Mononuclear cell (primary cell): ENCODE measurements at regions not wholly inside any gene's neighbourhood (a gene's known extent, or its start where the extent isn't known, plus 50 kb on each side); places are given as distances from the start of the nearest gene placed in this dataset.

Source experiments
- H3K27me3 ChIP-seq: 2 replicates; pipeline ENCODE4 v1.6.0; 2011; ENCODE audit warnings: low read length, control low read depth; ENCODE audit not compliant: insufficient read depth
- H3K4me1 ChIP-seq: 2 replicates; pipeline ENCODE4 v1.5.1; 2011; ENCODE audit warnings: mild to moderate bottlenecking, low read length, control low read depth; ENCODE audit not compliant: insufficient read depth
- H3K4me3 ChIP-seq: 2 replicates; pipeline ENCODE4 v1.5.1; 2011; ENCODE audit warnings: mild to moderate bottlenecking, low read length, moderate library complexity
- H3K9me3 ChIP-seq: 2 replicates; pipeline ENCODE4 v1.5.1; 2011; ENCODE audit warnings: low read depth, mild to moderate bottlenecking, control low read depth, low read length

- no peaks in the 10 kb centered on the region for H3K27me3 ChIP-seq
- H3K4me1 ChIP-seq, result no peaks in the 10 kb centered on the region
- no peak overlapping the region for H3K4me3 ChIP-seq
- H3K9me3 ChIP-seq, result no peaks in the 10 kb centered on the region
Observed at GRCh38 chr21:16402752-16403151, 673.0 kb downstream of the USP25 start.

- Histone ChIP-seq H3K9me3 (no peaks in the 10 kb centered on the region), H3K4me1 (no peaks in the 10 kb centered on the region), H3K27me3 (no peaks in the 10 kb centered on the region), H3K4me3 (no peak overlapping the region)
Observed at GRCh38 chr21:16404776-16405175, 675.0 kb downstream of the USP25 start.

GRCh38 chr21:16406355-16406754, 676.6 kb downstream of the USP25 start:
- Histone ChIP-seq H3K4me3 (no peak overlapping the region), H3K9me3 (no peaks in the 10 kb centered on the region), H3K4me1 (no peaks in the 10 kb centered on the region)

GRCh38 chr21:16407403-16408240, 677.8 kb downstream of the USP25 start:
- H3K4me3 ChIP-seq, result no peak overlapping the region
- no peaks in the 10 kb centered on the region for H3K4me1 ChIP-seq
- no peaks in the 10 kb centered on the region for H3K27me3 ChIP-seq
- H3K9me3 ChIP-seq, result no peaks in the 10 kb centered on the region

More at GRCh38 chr21:16406355-16406754, 676.6 kb downstream of the USP25 start:
- no peaks in the 10 kb centered on the region for H3K27me3 ChIP-seq

- Histone ChIP-seq H3K27me3 (no peaks in the 10 kb centered on the region), H3K4me3 (no peak overlapping the region), H3K4me1 (no peaks in the 10 kb centered on the region), H3K9me3 (no peaks in the 10 kb centered on the region)
Observed at GRCh38 chr21:16408280-16408679, 678.5 kb downstream of the USP25 start.

GRCh38 chr21:16409352-16409751, 679.6 kb downstream of the USP25 start:
- Histone ChIP-seq H3K9me3 (peaks cover 5% of the 10 kb centered on the region), H3K27me3 (no peaks in the 10 kb centered on the region), H3K4me3 (no peak overlapping the region), H3K4me1 (no peaks in the 10 kb centered on the region)

GRCh38 chr21:16418226-16418625, 688.4 kb downstream of the USP25 start:
- Histone ChIP-seq H3K9me3 (peaks cover 6% of the 10 kb centered on the region), H3K4me3 (no peak overlapping the region), H3K27me3 (no peaks in the 10 kb centered on the region), H3K4me1 (no peaks in the 10 kb centered on the region)

GRCh38 chr21:16418642-16419041, 688.9 kb downstream of the USP25 start:
- Histone ChIP-seq H3K27me3 (no peaks in the 10 kb centered on the region), H3K4me1 (no peaks in the 10 kb centered on the region), H3K9me3 (peaks cover 6% of the 10 kb centered on the region), H3K4me3 (no peak overlapping the region)

- no peaks in the 10 kb centered on the region for H3K4me1 ChIP-seq
- peaks cover 2% of the 10 kb centered on the region for H3K9me3 ChIP-seq
- H3K4me3 ChIP-seq, result no peak overlapping the region
- H3K27me3 ChIP-seq, result no peaks in the 10 kb centered on the region
Observed at GRCh38 chr21:16419188-16419921, 689.6 kb downstream of the USP25 start.

GRCh38 chr21:16420031-16420724, 690.4 kb downstream of the USP25 start:
- Histone ChIP-seq H3K4me3 (no peak overlapping the region), H3K9me3 (no peaks in the 10 kb centered on the region), H3K4me1 (no peaks in the 10 kb centered on the region), H3K27me3 (no peaks in the 10 kb centered on the region)

- H3K27me3 ChIP-seq, result no peaks in the 10 kb centered on the region
- H3K4me3 ChIP-seq, result no peak overlapping the region
- H3K9me3 ChIP-seq, result no peaks in the 10 kb centered on the region
- H3K4me1 ChIP-seq, result no peaks in the 10 kb centered on the region
Observed at GRCh38 chr21:16421007-16421406, 691.2 kb downstream of the USP25 start.

GRCh38 chr21:16421965-16422364, 692.2 kb downstream of the USP25 start:
- Histone ChIP-seq H3K27me3 (no peaks in the 10 kb centered on the region), H3K9me3 (peaks cover under 1% of the 10 kb centered on the region), H3K4me1 (no peaks in the 10 kb centered on the region), H3K4me3 (no peak overlapping the region)

- H3K27me3 ChIP-seq, result no peaks in the 10 kb centered on the region
- H3K9me3 ChIP-seq, result peaks cover 4% of the 10 kb centered on the region
Observed at GRCh38 chr21:16422702-16423101, 692.9 kb downstream of the USP25 start.

GRCh38 chr21:16423921-16424320, 694.1 kb downstream of the USP25 start:
- Histone ChIP-seq H3K27me3 (no peaks in the 10 kb centered on the region), H3K9me3 (peaks cover 4% of the 10 kb centered on the region), H3K4me1 (no peaks in the 10 kb centered on the region), H3K4me3 (no peak overlapping the region)

More at GRCh38 chr21:16422702-16423101, 692.9 kb downstream of the USP25 start:
- Histone ChIP-seq H3K4me3 (no peak overlapping the region), H3K4me1 (no peaks in the 10 kb centered on the region)

GRCh38 chr21:16424331-16424751, 694.6 kb downstream of the USP25 start:
- Histone ChIP-seq H3K9me3 (peaks cover 4% of the 10 kb centered on the region), H3K4me3 (no peak overlapping the region), H3K27me3 (no peaks in the 10 kb centered on the region), H3K4me1 (no peaks in the 10 kb centered on the region)
